H7 (cell line): ENCODE measurements at regions not wholly inside any gene's neighbourhood (a gene's known extent, or its start where the extent isn't known, plus 50 kb on each side); places are given as distances from the start of the nearest gene placed in this dataset.
"Not testable (repeated sequence)": the region's sequence is repeated elsewhere in the genome, so short reads cannot be mapped to it uniquely, and the experiment has no call there.

Experiments
- DNase-seq: peaks from one replicate; pipeline ENCODE4 v3.0.0; 2012
- H3K27me3 ChIP-seq: 2 replicates; pipeline ENCODE4 v1.6.0; 2011; ENCODE audit warnings: mild to moderate bottlenecking, low read length; ENCODE audit not compliant: control insufficient read depth, insufficient read depth
- H3K36me3 ChIP-seq: replicated peaks from 2 replicates; pipeline ENCODE4 v1.5.1; 2011; ENCODE audit warnings: low read length; ENCODE audit not compliant: control insufficient read depth, insufficient read depth
- H3K4me3 ChIP-seq: 2 replicates; pipeline ENCODE4 v1.5.1; 2011; ENCODE audit warnings: low read depth, mild to moderate bottlenecking, control low read depth, low read length, moderate library complexity; ENCODE audit not compliant: insufficient read depth

DNA sequence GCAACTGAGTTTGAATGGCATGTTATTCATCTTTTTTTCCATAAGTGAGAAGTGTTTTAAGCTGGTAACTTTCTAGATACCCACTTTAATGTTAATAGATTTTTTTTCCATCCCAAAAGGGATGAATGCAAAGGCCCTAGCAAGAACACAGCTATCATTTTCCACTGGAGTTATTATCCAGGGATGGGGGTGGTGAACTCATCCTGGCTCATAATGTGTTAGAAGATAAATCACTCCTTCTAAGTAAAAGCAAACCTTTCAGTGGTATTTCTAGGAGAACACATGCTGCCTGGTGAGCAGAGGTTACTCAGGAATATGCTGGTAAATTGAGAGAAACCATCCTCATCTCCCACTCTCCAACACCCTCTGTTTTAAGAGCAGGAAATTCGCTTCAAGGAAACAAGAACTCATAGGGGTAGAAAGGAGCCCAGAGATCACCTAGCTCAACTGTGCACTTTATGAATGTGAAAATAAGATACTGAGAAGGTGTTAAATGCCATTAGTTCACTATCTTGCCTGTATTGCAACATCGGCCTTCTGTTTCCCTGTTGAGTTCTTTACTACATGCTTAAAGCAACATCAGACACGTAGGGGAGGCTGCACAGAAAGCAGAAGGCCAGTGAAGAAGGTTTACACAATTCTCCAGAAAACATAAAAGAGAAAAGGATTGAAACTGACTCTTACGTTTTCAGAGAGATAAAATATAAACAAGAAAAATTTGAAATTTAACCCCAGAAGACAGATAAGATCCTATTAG, 264.0 kb upstream of the PRKCQ start:
- no peak overlapping the region for H3K4me3 ChIP-seq
- no peaks in the 10 kb centered on the region for H3K36me3 ChIP-seq
- no peaks in the 10 kb centered on the region for H3K27me3 ChIP-seq
- DNase-seq, result no peak

DNA sequence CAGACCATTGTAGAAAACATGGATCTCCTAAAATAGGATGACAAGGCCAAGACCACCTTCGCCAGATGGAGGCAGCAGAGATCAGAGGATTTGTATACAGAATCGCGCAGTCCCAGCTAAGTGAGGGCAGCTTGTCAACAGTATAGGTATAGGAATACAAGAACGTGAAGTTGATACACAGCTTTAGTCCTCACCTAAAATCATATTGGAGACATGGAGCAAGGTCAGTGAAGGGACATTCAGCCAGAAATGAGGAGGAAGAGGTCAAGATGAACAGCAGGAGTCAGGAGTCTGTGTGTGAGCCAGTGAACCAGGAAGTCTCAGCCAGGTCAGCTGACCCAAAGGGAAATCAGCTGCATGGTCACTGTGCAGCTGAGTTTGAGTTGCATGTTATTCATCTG, 263.4 kb upstream of the PRKCQ start:
- Histone ChIP-seq H3K36me3 (no peaks in the 10 kb centered on the region), H3K27me3 (no peaks in the 10 kb centered on the region), H3K4me3 (no peak overlapping the region)
- DNase-seq, result no peak

- no peak overlapping the region for H3K4me3 ChIP-seq
- no peaks in the 10 kb centered on the region for H3K36me3 ChIP-seq
- H3K27me3 ChIP-seq, result no peaks in the 10 kb centered on the region
- no peak for DNase-seq
These were observed 262.6 kb upstream of the PRKCQ start for GRCh38 chr10:6842722-6843121.

DNA sequence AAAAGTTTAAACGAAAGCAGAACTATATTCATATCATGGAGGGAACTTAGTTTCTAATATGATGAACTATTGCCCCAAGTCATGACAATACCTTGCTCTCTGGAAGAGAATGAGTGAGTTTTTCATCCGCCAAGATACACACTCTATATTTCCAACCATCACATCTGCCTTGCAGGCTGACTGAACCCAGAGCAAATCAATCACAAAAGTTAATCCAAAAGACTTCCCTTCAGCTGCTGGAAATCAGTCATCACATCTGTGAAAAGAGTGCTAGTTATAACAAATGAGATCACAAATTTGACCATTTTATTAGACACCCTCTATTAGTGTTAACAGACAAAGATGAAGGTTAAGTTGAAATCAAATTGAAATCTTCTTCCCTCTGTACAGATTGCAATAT, 261.7 kb upstream of the PRKCQ start:
- no peak for DNase-seq
- Histone ChIP-seq H3K36me3 (no peaks in the 10 kb centered on the region), H3K27me3 (no peaks in the 10 kb centered on the region), H3K4me3 (no peak overlapping the region)

GRCh38 chr10:6840766-6841165, 260.7 kb upstream of the PRKCQ start:
- no peak for DNase-seq

GRCh38 chr10:6840201-6840691, 260.2 kb upstream of the PRKCQ start:
- Histone ChIP-seq H3K27me3 (no peaks in the 10 kb centered on the region; the same call in 1 of the 2 replicates), H3K4me3 (no peak overlapping the region), H3K36me3 (no peaks in the 10 kb centered on the region)
- no peak for DNase-seq

More at GRCh38 chr10:6840766-6841165, 260.7 kb upstream of the PRKCQ start:
- no peaks in the 10 kb centered on the region; the same call in 1 of the 2 replicates for H3K27me3 ChIP-seq
- no peaks in the 10 kb centered on the region for H3K36me3 ChIP-seq
- no peak overlapping the region for H3K4me3 ChIP-seq

DNA sequence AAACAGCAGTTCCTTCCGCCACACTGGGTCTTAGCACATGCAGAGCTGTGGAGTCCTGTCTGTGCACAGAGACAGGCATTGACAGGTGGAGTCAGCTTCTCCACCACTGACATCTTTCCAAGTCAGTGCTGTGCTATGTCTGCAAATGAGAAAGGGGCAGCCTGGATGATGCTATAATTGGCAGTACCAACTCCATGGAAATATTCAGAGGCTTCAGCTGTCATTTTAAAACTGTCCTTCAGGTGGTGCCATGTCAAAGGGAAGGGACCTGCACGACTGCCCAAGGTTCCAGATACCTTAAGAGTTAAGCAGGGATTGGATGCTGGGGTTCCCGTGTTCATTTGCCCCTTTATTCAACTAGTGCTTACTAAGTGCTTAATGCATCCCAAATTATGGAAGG, 258.0 kb upstream of the PRKCQ start:
- DNase-seq, result no peak
- H3K27me3 ChIP-seq, result no peaks in the 10 kb centered on the region; the same call in 1 of the 2 replicates
- no peak overlapping the region for H3K4me3 ChIP-seq
- H3K36me3 ChIP-seq, result no peaks in the 10 kb centered on the region

DNA sequence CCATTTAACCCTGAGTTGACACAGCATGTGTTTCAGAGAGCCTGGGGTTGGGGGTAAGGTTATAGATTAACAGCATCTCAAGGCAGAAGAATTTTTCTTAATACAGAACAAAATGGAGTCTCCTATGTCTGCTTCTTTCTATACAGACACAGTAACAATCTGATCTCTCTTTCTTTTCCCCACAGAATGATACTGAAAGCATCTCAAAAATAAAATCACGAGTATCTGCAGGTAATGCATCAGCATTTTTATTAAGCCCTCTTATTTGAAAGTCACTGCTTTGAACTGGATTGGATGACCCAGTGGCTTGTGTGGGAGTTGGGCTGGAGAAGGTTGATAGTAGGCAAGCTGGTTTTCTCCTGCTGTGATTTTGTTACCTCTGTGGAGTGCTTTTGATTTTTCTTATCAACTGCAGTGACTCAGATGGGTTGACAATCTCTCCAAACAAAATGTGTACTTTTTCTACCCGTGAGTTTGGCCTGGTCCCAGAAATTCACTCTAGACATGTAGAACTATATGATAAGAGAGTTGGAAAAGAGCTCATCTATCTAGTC, 253.5 kb upstream of the PRKCQ start:
- Histone ChIP-seq H3K4me3 (no peak overlapping the region), H3K27me3 (no peaks in the 10 kb centered on the region; the same call in 1 of the 2 replicates), H3K36me3 (no peaks in the 10 kb centered on the region)
- no peak for DNase-seq

GRCh38 chr10:6830981-6831380, 250.9 kb upstream of the PRKCQ start:
- not testable (repeated sequence) for H3K4me3 ChIP-seq, H3K36me3 ChIP-seq, DNase-seq, H3K27me3 ChIP-seq

- H3K4me3 ChIP-seq, H3K27me3 ChIP-seq, H3K36me3 ChIP-seq, DNase-seq: not testable (repeated sequence)
These were observed 244.7 kb upstream of the PRKCQ start for GRCh38 chr10:6824793-6825192.

GRCh38 chr10:6823770-6824169, 243.7 kb upstream of the PRKCQ start:
- no peaks in the 10 kb centered on the region for H3K36me3 ChIP-seq
- H3K4me3 ChIP-seq, result no peak overlapping the region
- DNase-seq, result no peak
- H3K27me3 ChIP-seq, result no peaks in the 10 kb centered on the region

GRCh38 chr10:6819301-6819700, 239.2 kb upstream of the PRKCQ start:
- no peaks in the 10 kb centered on the region for H3K36me3 ChIP-seq

GRCh38 chr10:6817770-6818169, 237.7 kb upstream of the PRKCQ start:
- Histone ChIP-seq H3K36me3 (no peaks in the 10 kb centered on the region), H3K4me3 (no peak overlapping the region), H3K27me3 (no peaks in the 10 kb centered on the region)
- DNase-seq, result no peak

More at GRCh38 chr10:6819301-6819700, 239.2 kb upstream of the PRKCQ start:
- H3K27me3 ChIP-seq, result no peaks in the 10 kb centered on the region
- DNase-seq, result no peak
- no peak overlapping the region for H3K4me3 ChIP-seq

GRCh38 chr10:6815346-6815745, 235.3 kb upstream of the PRKCQ start:
- no peak overlapping the region for H3K4me3 ChIP-seq
- H3K36me3 ChIP-seq, result no peaks in the 10 kb centered on the region
- no peak for DNase-seq
- H3K27me3 ChIP-seq, result no peaks in the 10 kb centered on the region

GRCh38 chr10:6813856-6814255, 233.8 kb upstream of the PRKCQ start:
- Histone ChIP-seq H3K4me3 (no peak overlapping the region), H3K27me3 (no peaks in the 10 kb centered on the region), H3K36me3 (no peaks in the 10 kb centered on the region)
- no peak for DNase-seq
